Transverse colon (tissue), 4 donors: ENCODE measurements at regions not wholly inside any gene's neighbourhood (a gene's known extent, or its start where the extent isn't known, plus 50 kb on each side); places are given as distances from the start of the nearest gene placed in this dataset.

Experiments used
- CTCF ChIP-seq, 5 experiments: fragments of 200-600 bp in 3 of 5; fragments of 450-650 bp in 2 of 5; sonication (generic) in 3 of 5; IDR thresholded peaks; 1 replicate in 2 of 5; 2 replicates in 3 of 5; pipeline ENCODE4 v1.5.1; 2016 to 2017; ENCODE audit warnings: antibody characterized with exemption in 5 of 5, inconsistent platforms in 3 of 5, mild to moderate bottlenecking in 2 of 5, moderate library complexity in 1 of 5
- EP300 ChIP-seq: sonication (generic); formaldehyde crosslinking; IDR thresholded peaks from one replicate; pipeline ENCODE4 v1.6.1; 2017; ENCODE audit warnings: antibody characterized with exemption, low read depth
- POLR2A ChIP-seq: fragments of 450-650 bp; IDR thresholded peaks from one replicate; pipeline ENCODE4 v1.6.1; 2016; ENCODE audit warnings: antibody characterized with exemption, mild to moderate bottlenecking, moderate library complexity
- POLR2AphosphoS5 ChIP-seq, 3 donors: sonication (generic); formaldehyde crosslinking; IDR thresholded peaks; one replicate each; pipeline ENCODE4 v1.6.1; 2016; ENCODE audit warnings: antibody characterized with exemption in 3 of 3

GRCh38 chr13:55263045-55263444, 1877.7 kb upstream of the PRR20A start:
- TF ChIP-seq CTCF (IDR thresholded peaks at IDR 0.05) (no peak), POLR2AphosphoS5 (IDR thresholded peaks at IDR 0.05) (no peak), EP300 (no peak), POLR2A (no peak)
